Suprapubic skin (tissue), 4 donors: ENCODE measurements at regions not wholly inside any gene's neighbourhood (a gene's known extent, or its start where the extent isn't known, plus 50 kb on each side); places are given as distances from the start of the nearest gene placed in this dataset.

Experiments
- DNase-seq, 2 donors: peaks; one replicate each; pipeline ENCODE4 v3.0.0-alpha.2; 2019; ENCODE audit warnings: low spot score in 2 of 2
- H3K27ac ChIP-seq: fragments of 200-600 bp; sonication (generic); one replicate; pipeline ENCODE4 v1.5.1; 2019
- H3K27me3 ChIP-seq: fragments of 200-600 bp; sonication (generic); one replicate; pipeline ENCODE4 v1.5.1; 2019
- H3K36me3 ChIP-seq: fragments of 200-600 bp; sonication (generic); one replicate; pipeline ENCODE4 v1.5.1; 2019
- H3K4me1 ChIP-seq: fragments of 200-600 bp; sonication (generic); one replicate; pipeline ENCODE4 v1.5.1; 2019
- H3K4me3 ChIP-seq: fragments of 200-600 bp; sonication (generic); one replicate; pipeline ENCODE4 v1.5.1; 2019; ENCODE audit warnings: mild to moderate bottlenecking
- H3K9me3 ChIP-seq: fragments of 200-600 bp; sonication (generic); one replicate; pipeline ENCODE4 v1.5.1; 2019
- CTCF ChIP-seq, 2 donors: fragments of 200-600 bp in 1 of 2; fragments of 450-650 bp in 1 of 2; sonication (generic) in 1 of 2; IDR thresholded peaks; one replicate each; pipeline ENCODE4 v1.5.1; 2016 to 2019; ENCODE audit warnings: antibody characterized with exemption in 2 of 2, mild to moderate bottlenecking in 1 of 2, moderate library complexity in 1 of 2
- EP300 ChIP-seq: sonication (generic); formaldehyde crosslinking; IDR thresholded peaks from one replicate; pipeline ENCODE4 v1.6.1; 2017; ENCODE audit warnings: antibody characterized with exemption
- POLR2A ChIP-seq, 2 donors: fragments of 450-650 bp; IDR thresholded peaks; one replicate each; pipeline ENCODE4 v1.6.1; 2017; ENCODE audit warnings: antibody characterized with exemption in 2 of 2, mild to moderate bottlenecking in 2 of 2, moderate library complexity in 2 of 2
- POLR2AphosphoS5 ChIP-seq, 3 donors: sonication (generic); formaldehyde crosslinking; IDR thresholded peaks; one replicate each; pipeline ENCODE4 v1.6.1; 2017; ENCODE audit warnings: antibody characterized with exemption in 3 of 3
- WGBS: methylation state at CpG from one replicate; pipeline ENCODE4 v1.1.5; 2018; 5-methylcytosine and 5-hydroxymethylcytosine counted together

- no peak overlapping the region for H3K4me3 ChIP-seq
- DNase-seq: no peak
- TF ChIP-seq POLR2A (IDR thresholded peaks at IDR 0.05) (no peak), EP300 (no peak), POLR2AphosphoS5 (IDR thresholded peaks at IDR 0.05) (no peak), CTCF (IDR thresholded peaks at IDR 0.05) (no peak)
- WGBS: 90% methylated on average over 4 of the region's 4 CpGs
- no peaks in the 10 kb centered on the region for H3K4me1 ChIP-seq
- no peaks in the 10 kb centered on the region for H3K9me3 ChIP-seq
- no peaks in the 10 kb centered on the region for H3K36me3 ChIP-seq
- H3K27ac ChIP-seq: no peak overlapping the region
- H3K27me3 ChIP-seq: no peaks in the 10 kb centered on the region
Measured at GRCh38 chr3:160065282-160065681, 76.6 kb downstream of the IL12A start.

- 71% methylated on average over 4 of the region's 4 CpGs for WGBS
- H3K9me3 ChIP-seq: no peaks in the 10 kb centered on the region
- H3K36me3 ChIP-seq: no peaks in the 10 kb centered on the region
- DNase-seq: no peak
- no peaks in the 10 kb centered on the region for H3K4me1 ChIP-seq
- no peaks in the 10 kb centered on the region for H3K27me3 ChIP-seq
- no peak overlapping the region for H3K27ac ChIP-seq
- no peak for TF ChIP-seq POLR2A (IDR thresholded peaks at IDR 0.05)
- no peak for TF ChIP-seq CTCF (IDR thresholded peaks at IDR 0.05)
- TF ChIP-seq POLR2AphosphoS5 (IDR thresholded peaks at IDR 0.05): no peak
- TF ChIP-seq EP300: no peak
- H3K4me3 ChIP-seq: no peak overlapping the region
Measured at GRCh38 chr3:160065786-160066185, 77.2 kb downstream of the IL12A start.

- H3K27me3 ChIP-seq: no peaks in the 10 kb centered on the region
- H3K4me3 ChIP-seq: no peak overlapping the region
- DNase-seq: no peak
- 47% methylated on average over 3 of the region's 3 CpGs for WGBS
- no peak overlapping the region for H3K27ac ChIP-seq
- no peaks in the 10 kb centered on the region for H3K9me3 ChIP-seq
- H3K4me1 ChIP-seq: no peaks in the 10 kb centered on the region
- H3K36me3 ChIP-seq: no peaks in the 10 kb centered on the region
- TF ChIP-seq POLR2A (IDR thresholded peaks at IDR 0.05) (no peak), CTCF (IDR thresholded peaks at IDR 0.05) (no peak), POLR2AphosphoS5 (IDR thresholded peaks at IDR 0.05) (no peak), EP300 (no peak)
Measured at GRCh38 chr3:160069986-160070385, 81.4 kb downstream of the IL12A start.

- TF ChIP-seq CTCF (IDR thresholded peaks at IDR 0.05): no peak
- no peak for TF ChIP-seq EP300
- TF ChIP-seq POLR2AphosphoS5 (IDR thresholded peaks at IDR 0.05): no peak
- TF ChIP-seq POLR2A (IDR thresholded peaks at IDR 0.05): no peak
- WGBS: 91% methylated on average over 3 of the region's 3 CpGs
- no peaks in the 10 kb centered on the region for H3K4me1 ChIP-seq
- H3K27me3 ChIP-seq: no peaks in the 10 kb centered on the region
- H3K27ac ChIP-seq: no peak overlapping the region
- DNase-seq: no peak
- no peaks in the 10 kb centered on the region for H3K36me3 ChIP-seq
- H3K4me3 ChIP-seq: no peak overlapping the region
- no peaks in the 10 kb centered on the region for H3K9me3 ChIP-seq
Measured at GRCh38 chr3:160076519-160076918, 87.9 kb downstream of the IL12A start.

GRCh38 chr3:160078533-160078932, 89.9 kb downstream of the IL12A start:
- Histone ChIP-seq H3K4me1 (no peaks in the 10 kb centered on the region), H3K36me3 (no peaks in the 10 kb centered on the region), H3K27me3 (no peaks in the 10 kb centered on the region), H3K4me3 (no peak overlapping the region), H3K9me3 (no peaks in the 10 kb centered on the region), H3K27ac (no peak overlapping the region)
- DNase-seq: no peak
- 82% methylated on average over 3 of the region's 3 CpGs for WGBS
- TF ChIP-seq POLR2A (IDR thresholded peaks at IDR 0.05) (no peak), POLR2AphosphoS5 (IDR thresholded peaks at IDR 0.05) (no peak), EP300 (no peak), CTCF (IDR thresholded peaks at IDR 0.05) (no peak)
